HL-60/S4 treated with phorbol 12-myristate 13-acetate at 8.2 ng/mL for 4 days and 3 days (cell line): ENCODE measurements at regions not wholly inside any gene's neighbourhood (a gene's known extent, or its start where the extent isn't known, plus 50 kb on each side); places are given as distances from the start of the nearest gene placed in this dataset.

Experiments
- in situ Hi-C: fragments of 300-500 bp; cut with MboI; formaldehyde crosslinking; loops from 2 replicates; pipeline ENCODE4 v1.15.0; 2022; ENCODE audit warnings: low sequenced_read_pairs

- in situ Hi-C loops, result no loop called here
Measured at GRCh38 chr1:219293410-219293809, 119.7 kb downstream of the LYPLAL1 start.

- in situ Hi-C loops, result no loop called here
Measured at GRCh38 chr1:219292999-219293398, 119.3 kb downstream of the LYPLAL1 start.

DNA sequence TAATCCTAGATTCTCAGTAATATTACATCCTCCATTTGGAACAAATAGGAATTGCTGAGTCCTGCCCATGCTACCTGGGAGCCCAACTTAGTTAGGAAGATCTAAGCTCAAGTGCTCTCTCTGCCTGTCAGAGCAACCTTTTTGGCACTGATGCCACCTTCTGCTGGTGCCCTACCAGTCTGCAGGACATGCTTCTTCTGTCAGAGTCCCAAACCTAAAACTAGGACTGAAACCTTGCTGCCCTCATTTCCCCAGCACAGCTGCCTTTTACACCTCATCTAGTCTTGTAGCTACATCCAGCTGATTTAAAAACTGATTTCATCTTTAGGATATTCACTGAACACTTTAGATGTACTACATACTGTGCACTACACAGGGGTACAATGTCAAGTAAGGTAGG lies 118.7 kb downstream of the LYPLAL1 start:
- in situ Hi-C loops, result no loop called here

GRCh38 chr1:219289171-219289570 lies 115.5 kb downstream of the LYPLAL1 start:
- in situ Hi-C loops, result no loop called here

DNA sequence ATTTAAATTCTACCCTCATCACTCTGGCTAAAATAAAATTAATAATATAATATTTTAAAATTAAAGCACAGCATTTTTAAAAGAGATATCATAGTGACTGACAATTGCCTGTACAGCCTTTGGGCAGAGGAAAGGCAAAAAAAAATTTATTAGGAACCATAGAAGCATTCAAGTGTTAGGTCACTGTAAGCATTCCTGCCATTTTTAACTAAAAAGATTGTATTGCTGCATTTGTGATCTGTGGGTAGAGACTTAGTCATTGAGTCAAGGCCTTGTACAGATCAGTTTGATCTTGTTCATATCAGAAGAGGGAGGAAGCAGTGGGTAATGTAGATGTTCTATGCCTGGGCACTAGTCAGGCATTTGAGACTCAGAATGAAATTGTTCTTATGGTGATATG lies 109.9 kb downstream of the LYPLAL1 start:
- in situ Hi-C loops, result no loop called here

DNA sequence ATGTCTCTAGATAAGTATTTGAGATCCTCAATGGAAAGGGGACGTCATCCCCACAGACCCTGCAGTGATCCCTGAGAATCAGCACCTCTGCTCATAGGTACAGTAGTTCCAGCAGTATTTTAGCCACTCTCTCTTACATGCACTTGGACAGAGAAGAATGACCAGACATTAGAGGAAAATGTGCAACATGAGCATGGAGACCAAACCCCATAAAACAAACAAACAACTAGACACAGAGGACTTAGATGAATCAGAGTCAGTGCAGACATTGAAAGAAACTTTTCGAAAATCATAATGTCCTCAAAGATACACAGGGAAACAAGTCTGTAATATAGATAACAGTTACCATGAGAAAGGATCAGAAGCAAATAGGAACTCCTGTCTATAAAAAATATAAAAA lies 108.2 kb downstream of the LYPLAL1 start:
- in situ Hi-C loops, result no loop called here

DNA sequence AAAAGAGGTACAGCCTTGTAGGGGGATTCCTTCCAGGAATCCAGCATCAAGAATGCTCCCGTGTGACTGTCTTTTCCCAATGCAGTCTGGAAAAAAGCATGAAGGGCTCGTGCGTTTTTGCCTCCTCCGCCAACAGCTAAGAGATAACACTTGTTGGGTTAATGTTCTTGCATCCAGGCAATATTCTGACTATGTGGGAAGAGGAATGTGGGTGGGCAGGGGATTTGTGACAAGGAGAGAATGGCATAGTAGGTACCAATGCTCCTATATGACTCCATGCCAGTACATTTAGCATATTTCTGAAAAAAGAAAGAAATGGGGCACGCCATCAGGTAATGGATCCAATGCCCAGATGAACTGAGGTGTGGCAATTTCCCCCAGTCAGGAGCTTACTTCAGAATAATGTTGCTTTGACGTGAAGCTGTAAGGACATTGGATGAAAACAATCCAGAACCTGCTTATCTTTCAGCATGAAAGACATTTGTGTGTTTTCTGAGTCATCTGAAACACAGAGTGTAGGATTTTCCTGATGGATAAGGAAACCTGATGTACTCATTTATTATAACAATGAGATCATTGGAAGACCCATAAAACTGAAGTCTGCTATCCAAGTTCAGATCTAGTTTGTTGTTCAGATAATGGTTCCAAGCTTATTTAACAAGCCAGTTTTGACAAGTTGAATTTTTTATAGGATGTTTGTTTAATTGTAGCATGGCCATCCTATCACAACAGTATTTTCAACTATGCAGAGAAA lies 105.5 kb downstream of the LYPLAL1 start:
- in situ Hi-C loops, result no loop called here

GRCh38 chr1:219278288-219278687 lies 104.6 kb downstream of the LYPLAL1 start:
- in situ Hi-C loops, result no loop called here

- in situ Hi-C loops, result no loop called here
Measured at GRCh38 chr1:219277304-219278105, 103.8 kb downstream of the LYPLAL1 start.

GRCh38 chr1:219276049-219276738 lies 102.5 kb downstream of the LYPLAL1 start:
- in situ Hi-C loops, result no loop called here

DNA sequence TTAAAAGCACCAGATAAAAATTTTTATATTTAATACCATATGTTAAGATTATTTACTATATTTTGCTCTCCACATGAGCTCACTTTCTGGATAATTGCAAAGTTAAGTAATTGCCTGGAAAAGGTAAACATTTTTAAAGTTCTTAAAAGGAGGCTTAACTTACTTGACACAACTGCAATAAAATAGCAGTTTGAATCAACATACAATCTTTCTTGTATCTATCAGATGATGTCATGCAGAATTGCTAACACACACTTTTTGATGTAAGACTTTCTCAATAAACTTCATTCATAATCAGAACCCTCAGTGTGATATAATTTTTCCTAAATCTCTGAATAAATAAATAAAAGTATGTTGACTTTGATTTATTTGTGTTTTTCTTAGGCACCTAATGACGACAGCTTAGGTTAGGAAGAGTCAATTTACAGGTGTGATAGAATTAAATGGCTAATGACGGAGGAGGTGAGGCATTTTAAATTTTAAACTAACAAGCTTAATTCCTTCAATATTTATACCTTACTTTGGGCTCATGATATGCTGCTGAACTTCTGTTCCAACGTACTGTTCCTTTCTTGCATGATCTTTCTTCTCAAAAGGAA lies 99.5 kb downstream of the LYPLAL1 start:
- in situ Hi-C loops, result no loop called here

DNA sequence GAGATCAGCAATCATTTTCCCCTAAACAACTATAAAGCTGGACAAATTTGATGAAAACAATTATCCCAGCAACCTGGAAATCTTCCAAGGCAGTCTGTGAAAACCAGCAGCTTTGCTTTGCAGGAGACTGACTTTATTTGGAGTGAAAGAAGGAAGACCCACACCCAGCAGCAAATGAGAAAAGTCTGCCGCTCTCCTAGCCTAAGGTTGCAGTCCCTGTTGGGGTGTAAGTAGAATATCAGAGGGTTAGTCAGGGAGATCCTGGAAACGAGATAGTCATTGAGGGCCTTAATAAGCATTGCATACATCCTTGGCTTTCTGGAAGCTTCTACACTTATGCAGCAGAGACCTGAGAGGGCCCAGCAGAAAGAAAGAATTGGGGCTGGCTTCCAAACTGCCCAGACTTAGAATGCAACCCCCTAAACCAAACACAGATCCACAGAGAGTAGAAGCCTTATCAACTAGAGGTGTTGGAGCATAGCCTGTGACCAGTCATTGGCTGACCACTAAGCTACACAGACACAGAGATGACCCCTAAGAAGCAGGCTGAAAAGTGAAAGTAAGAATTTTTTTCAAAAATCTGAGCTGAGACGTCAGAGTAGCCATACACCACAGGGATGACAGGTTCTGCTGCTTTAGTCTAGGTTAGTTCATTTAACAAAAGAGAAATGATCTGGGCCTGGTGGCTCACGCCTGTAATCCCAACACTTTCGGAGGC lies 98.3 kb downstream of the LYPLAL1 start:
- in situ Hi-C loops, result no loop called here

GRCh38 chr1:219269171-219269570 lies 95.5 kb downstream of the LYPLAL1 start:
- in situ Hi-C loops, result no loop called here

DNA sequence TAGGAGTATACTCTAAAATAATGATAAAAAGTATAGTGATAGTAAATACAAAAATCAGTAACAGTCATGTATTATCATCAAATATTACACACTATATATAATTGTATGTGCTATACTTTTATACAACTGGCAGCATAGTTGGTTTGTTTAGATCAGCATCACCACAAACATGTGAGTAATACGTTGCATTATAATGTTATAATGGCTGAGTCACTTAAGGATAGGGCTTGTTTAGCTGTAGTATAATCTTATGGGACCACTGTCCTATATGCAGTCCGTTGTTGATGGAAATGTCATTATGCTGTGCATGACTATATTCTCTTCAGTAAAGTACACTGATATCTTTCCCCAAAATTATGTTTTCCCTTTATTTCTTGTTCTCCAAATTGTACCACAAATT lies 92.8 kb downstream of the LYPLAL1 start:
- in situ Hi-C loops, result no loop called here

- in situ Hi-C loops, result no loop called here
Measured at GRCh38 chr1:219265026-219265515, 91.4 kb downstream of the LYPLAL1 start.

DNA sequence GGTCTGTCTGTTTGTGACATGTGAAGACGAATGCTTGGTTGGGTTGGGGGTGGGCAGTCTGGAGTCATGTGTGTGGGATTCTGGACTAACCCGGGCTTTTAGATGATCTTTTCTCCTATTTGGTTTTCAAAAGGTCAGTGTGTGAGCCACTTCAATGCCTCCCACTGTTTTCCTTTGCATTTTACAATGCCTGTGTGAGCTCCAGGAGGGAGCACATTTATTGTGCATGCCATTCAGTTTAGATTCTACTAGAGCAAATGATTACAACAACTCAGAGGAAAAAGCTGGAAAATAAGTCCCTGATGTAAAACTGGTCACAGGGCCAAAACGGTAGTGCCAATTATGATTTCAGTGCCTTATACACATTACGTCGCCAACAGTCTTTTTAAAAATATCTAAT lies 90.9 kb downstream of the LYPLAL1 start:
- in situ Hi-C loops, result no loop called here
